ENCODE measurements at regions not wholly inside any gene's neighbourhood (a gene's known extent, or its start where the extent isn't known, plus 50 kb on each side); places are given as distances from the start of the nearest gene placed in this dataset.

GRCh38 chr6:71768356-71768755 lies 118.0 kb upstream of the RIMS1 start (continued):
- TF ChIP-seq HNF4A (conservative IDR thresholded peaks at IDR 0.05) (no peak), RAD21 (IDR thresholded peaks at IDR 0.05) (no peak)

- no peak for DNase-seq (ENCODE audit: low spot score)
- TF ChIP-seq TAF1 (conservative IDR thresholded peaks at IDR 0.05) (no peak), RXRA (IDR thresholded peaks at IDR 0.05) (no peak), GABPA (IDR thresholded peaks at IDR 0.05 in 1 of 2, conservative IDR thresholded peaks at IDR 0.05 in 1 of 2) (no peak), CTCF (IDR thresholded peaks at IDR 0.05; ENCODE audit: low read depth, low read length, missing input control) (no peak), HNF4G (IDR thresholded peaks at IDR 0.05) (no peak), HNF4A (conservative IDR thresholded peaks at IDR 0.05) (no peak), YY1 (IDR thresholded peaks at IDR 0.05) (no peak), MAX (IDR thresholded peaks at IDR 0.05) (no peak)
- Histone ChIP-seq H3K9me3 (ENCODE audit: control insufficient read depth in 4 of 4, low read length in 3 of 4) (peaks cover 0 to 13% (median 2%) of the 10 kb centered on the region in 4 donors), H3K27ac (ENCODE audit: low read depth in 1 of 2, low read length in 2 of 2) (no peak overlapping the region), H3K36me3 (ENCODE audit: control insufficient read depth in 4 of 4, insufficient read depth in 3 of 4, low read depth in 1 of 4, low read length in 3 of 4) (no peaks in the 10 kb centered on the region), H3K27me3 (ENCODE audit: control insufficient read depth in 4 of 4, insufficient read depth in 4 of 4, low read length in 3 of 4) (no peaks in the 10 kb centered on the region), H3K4me3 (ENCODE audit: low read depth in 1 of 3, low read length in 3 of 3) (no peak overlapping the region), H3K4me1 (ENCODE audit: control insufficient read depth in 4 of 4, insufficient read depth in 4 of 4, low read length in 3 of 4) (no peaks in the 10 kb centered on the region), H3K9ac (ENCODE audit: low read depth in 1 of 2, low read length in 2 of 2) (no peak overlapping the region)
- WGBS = 87% methylated on average over 1 of the region's 1 CpG
Observed at GRCh38 chr6:71808865-71809264, 77.5 kb upstream of the RIMS1 start.

GRCh38 chr6:71810880-71811279 lies 75.5 kb upstream of the RIMS1 start:
- no peak for TF ChIP-seq FOXA2 (IDR thresholded peaks at IDR 0.05)
- TF ChIP-seq HNF4A (conservative IDR thresholded peaks at IDR 0.05) = no peak
- no peak for TF ChIP-seq TAF1 (conservative IDR thresholded peaks at IDR 0.05)
- no peak for TF ChIP-seq ZBTB33 (IDR thresholded peaks at IDR 0.05)
- TF ChIP-seq ATF3 (IDR thresholded peaks at IDR 0.05) = no peak
- TF ChIP-seq MAX (IDR thresholded peaks at IDR 0.05) = no peak
- no peak for TF ChIP-seq HNF4G (IDR thresholded peaks at IDR 0.05)
- TF ChIP-seq YY1 (IDR thresholded peaks at IDR 0.05) = no peak
- TF ChIP-seq GABPA (IDR thresholded peaks at IDR 0.05 in 1 of 2, conservative IDR thresholded peaks at IDR 0.05 in 1 of 2) = no peak
- no peak for TF ChIP-seq RAD21 (IDR thresholded peaks at IDR 0.05)
- TF ChIP-seq EGR1 (IDR thresholded peaks at IDR 0.05; ENCODE audit: low read depth in 2 of 2) = no peak
- TF ChIP-seq SP1 (IDR thresholded peaks at IDR 0.05) = no peak
- TF ChIP-seq RXRA (IDR thresholded peaks at IDR 0.05) = no peak
- TF ChIP-seq JUND (IDR thresholded peaks at IDR 0.05) = no peak
- TF ChIP-seq FOXA1 (IDR thresholded peaks at IDR 0.05) = no peak
- no peak for TF ChIP-seq NR2F2 (IDR thresholded peaks at IDR 0.05)
- no peak for TF ChIP-seq REST (IDR thresholded peaks at IDR 0.05)
- TF ChIP-seq CTCF (IDR thresholded peaks at IDR 0.05; ENCODE audit: low read depth, low read length, missing input control) = no peak
- H3K9me3 ChIP-seq (ENCODE audit: control insufficient read depth in 4 of 4, low read length in 3 of 4) = peaks cover 0 to 13% (median 2%) of the 10 kb centered on the region in 4 donors
- 75% methylated on average over 1 of the region's 1 CpG for WGBS

More at GRCh38 chr6:71810880-71811279, 75.5 kb upstream of the RIMS1 start:
- Histone ChIP-seq H3K9ac (ENCODE audit: low read depth in 1 of 2, low read length in 2 of 2) (no peak overlapping the region), H3K36me3 (ENCODE audit: control insufficient read depth in 4 of 4, insufficient read depth in 3 of 4, low read depth in 1 of 4, low read length in 3 of 4) (no peaks in the 10 kb centered on the region), H3K27me3 (ENCODE audit: control insufficient read depth in 4 of 4, insufficient read depth in 4 of 4, low read length in 3 of 4) (no peaks in the 10 kb centered on the region), H3K4me3 (ENCODE audit: low read depth in 1 of 3, low read length in 3 of 3) (no peak overlapping the region), H3K4me1 (ENCODE audit: control insufficient read depth in 4 of 4, insufficient read depth in 4 of 4, low read length in 3 of 4) (no peaks in the 10 kb centered on the region), H3K27ac (ENCODE audit: low read depth in 1 of 2, low read length in 2 of 2) (no peak overlapping the region)
- no peak for DNase-seq (ENCODE audit: low spot score)

Measured in liver (tissue), 8 donors.